ENCODE measurements at regions not wholly inside any gene's neighbourhood (a gene's known extent, or its start where the extent isn't known, plus 50 kb on each side); places are given as distances from the start of the nearest gene placed in this dataset.

DNA sequence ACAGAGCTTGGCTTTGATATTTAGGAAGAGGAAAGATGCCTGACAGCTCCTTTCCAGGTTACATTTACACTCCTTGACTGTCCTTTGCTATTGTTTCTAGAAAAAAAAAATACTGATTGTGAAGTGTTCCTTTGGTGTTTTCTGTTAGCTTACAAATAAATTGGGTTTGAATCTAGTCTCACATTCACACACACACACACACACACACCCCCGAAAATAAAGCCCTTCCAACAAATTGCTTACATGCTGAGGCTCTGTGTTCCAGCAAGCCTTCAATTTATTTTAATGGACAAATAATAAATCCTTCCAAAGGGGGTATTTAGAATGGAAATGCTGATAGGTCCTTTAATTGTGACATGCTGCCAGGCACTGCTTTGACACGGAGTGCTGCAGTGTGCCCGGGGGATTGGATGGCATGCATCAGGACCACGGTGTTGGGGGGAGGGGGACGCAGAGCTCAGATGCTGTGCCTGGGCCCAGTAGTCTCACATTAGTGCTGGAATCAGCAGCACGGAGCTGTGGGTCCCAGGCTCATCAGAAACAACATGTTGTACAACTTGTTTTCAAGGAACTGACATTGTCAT, 199.9 kb downstream of the CD83 start:
- no peaks in the 10 kb centered on the region for H3K36me3 Mint-ChIP-seq (ENCODE audit: low read depth)
- no peak overlapping the region for H3K4me3 Mint-ChIP-seq
- H3K27me3 Mint-ChIP-seq (ENCODE audit: low read depth) = no peaks in the 10 kb centered on the region
- TF ChIP-seq, protein P1, sequence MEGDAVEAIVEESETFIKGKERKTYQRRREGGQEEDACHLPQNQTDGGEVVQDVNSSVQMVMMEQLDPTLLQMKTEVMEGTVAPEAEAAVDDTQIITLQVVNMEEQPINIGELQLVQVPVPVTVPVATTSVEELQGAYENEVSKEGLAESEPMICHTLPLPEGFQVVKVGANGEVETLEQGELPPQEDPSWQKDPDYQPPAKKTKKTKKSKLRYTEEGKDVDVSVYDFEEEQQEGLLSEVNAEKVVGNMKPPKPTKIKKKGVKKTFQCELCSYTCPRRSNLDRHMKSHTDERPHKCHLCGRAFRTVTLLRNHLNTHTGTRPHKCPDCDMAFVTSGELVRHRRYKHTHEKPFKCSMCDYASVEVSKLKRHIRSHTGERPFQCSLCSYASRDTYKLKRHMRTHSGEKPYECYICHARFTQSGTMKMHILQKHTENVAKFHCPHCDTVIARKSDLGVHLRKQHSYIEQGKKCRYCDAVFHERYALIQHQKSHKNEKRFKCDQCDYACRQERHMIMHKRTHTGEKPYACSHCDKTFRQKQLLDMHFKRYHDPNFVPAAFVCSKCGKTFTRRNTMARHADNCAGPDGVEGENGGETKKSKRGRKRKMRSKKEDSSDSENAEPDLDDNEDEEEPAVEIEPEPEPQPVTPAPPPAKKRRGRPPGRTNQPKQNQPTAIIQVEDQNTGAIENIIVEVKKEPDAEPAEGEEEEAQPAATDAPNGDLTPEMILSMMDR (conservative IDR thresholded peaks at IDR 0.05) = no peak
- no peaks in the 10 kb centered on the region for H3K9me3 Mint-ChIP-seq
- H3K27ac Mint-ChIP-seq (ENCODE audit: unreplicated experiment) = no peak overlapping the region
- no peak for DNase-seq (ENCODE audit: low read depth, low spot score)
- peaks cover 26% of the 10 kb centered on the region for H3K4me1 Mint-ChIP-seq

DNA sequence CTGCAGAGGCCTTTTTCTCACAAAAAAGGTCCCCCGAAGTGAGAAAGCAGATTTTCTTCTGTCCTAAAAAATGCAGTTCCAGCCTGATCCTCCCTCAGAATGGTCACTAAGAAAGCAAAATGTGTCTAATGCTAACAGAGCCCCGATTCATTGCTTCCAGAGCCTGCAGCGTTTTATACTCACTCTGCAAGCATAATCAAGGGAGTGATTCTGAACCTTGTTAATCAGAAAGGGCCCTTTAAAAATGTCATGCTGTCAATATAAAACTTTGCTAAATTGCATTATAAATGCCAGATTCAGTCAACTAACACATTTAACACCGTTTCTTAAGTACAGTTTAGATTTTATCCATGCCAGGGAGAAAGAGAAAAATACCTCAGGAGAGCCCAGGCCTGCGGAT, 202.8 kb downstream of the CD83 start:
- Mint-ChIP-seq H3K27ac (ENCODE audit: unreplicated experiment) (no peak overlapping the region), H3K4me1 (peaks cover 41% of the 10 kb centered on the region), H3K4me3 (no peak overlapping the region), H3K9me3 (no peaks in the 10 kb centered on the region), H3K27me3 (ENCODE audit: low read depth) (no peaks in the 10 kb centered on the region), H3K36me3 (ENCODE audit: low read depth) (no peaks in the 10 kb centered on the region)
- no peak for DNase-seq (ENCODE audit: low read depth, low spot score)
- TF ChIP-seq, protein P1 (conservative IDR thresholded peaks at IDR 0.05) = no peak

DNA sequence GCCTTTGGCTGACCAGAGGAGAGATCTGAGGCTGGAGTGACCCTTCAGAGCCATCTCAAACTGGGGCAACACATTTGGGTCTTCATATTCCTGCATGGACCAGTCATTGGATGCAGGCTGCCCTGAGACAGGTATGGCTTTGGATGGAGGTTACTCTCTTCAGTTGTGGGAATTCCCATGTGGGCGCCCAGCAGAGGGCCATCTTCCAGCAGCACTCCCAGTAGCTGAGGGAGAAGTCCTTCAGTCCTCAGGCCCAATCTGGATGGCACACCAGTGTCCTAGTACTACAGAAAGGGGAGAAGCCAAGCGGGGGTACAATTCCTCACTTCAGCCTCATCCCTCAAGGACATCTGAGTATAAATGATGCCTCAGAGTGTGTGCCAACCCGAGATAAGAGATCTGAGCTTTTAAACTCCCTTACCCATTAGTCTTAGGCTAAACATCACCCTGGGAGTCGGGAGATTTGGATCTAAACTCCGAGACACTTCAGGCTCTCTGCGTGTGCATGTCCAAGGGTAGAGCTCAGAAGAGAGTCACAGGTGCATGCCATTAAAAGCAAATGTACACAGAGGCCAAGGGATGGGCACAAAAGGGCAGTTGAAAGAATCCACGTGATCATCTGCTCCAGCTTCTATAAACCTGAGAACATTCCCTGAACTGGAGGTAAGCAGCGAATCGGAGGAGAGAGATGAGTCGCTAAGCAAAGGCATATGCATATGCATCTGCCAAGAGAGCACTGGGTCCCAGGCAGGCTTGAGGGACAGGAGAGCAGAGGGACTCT, 204.6 kb downstream of the CD83 start:
- TF ChIP-seq, protein P1 (conservative IDR thresholded peaks at IDR 0.05) = no peak
- H3K27me3 Mint-ChIP-seq (ENCODE audit: low read depth) = no peaks in the 10 kb centered on the region
- no peak overlapping the region for H3K4me3 Mint-ChIP-seq
- H3K27ac Mint-ChIP-seq (ENCODE audit: unreplicated experiment) = no peak overlapping the region
- DNase-seq (ENCODE audit: low read depth, low spot score) = no peak
- H3K36me3 Mint-ChIP-seq (ENCODE audit: low read depth) = no peaks in the 10 kb centered on the region
- H3K4me1 Mint-ChIP-seq = peaks cover 35% of the 10 kb centered on the region
- H3K9me3 Mint-ChIP-seq = no peaks in the 10 kb centered on the region

DNA sequence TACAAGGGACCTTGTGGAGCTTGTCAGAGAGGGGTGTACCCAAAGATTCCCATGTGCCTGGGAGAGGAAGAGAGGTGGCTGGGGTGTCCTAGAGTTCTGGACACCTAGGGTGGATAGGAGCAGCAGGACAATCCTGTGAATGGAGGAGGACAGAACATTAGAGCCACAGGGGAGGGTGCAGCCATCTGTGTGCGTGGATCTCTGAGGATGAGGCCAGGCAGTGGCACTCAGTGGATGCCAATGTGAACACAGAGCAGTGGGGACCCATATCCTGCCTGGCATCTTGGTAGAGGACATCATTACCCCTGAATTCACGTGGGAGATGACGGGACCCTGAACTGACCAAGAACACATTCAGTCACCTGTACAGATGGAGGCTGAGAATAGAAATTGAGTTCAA, 205.3 kb downstream of the CD83 start:
- Mint-ChIP-seq H3K4me3 (no peak overlapping the region), H3K27ac (ENCODE audit: unreplicated experiment) (peak overlapping the region; percentile 9), H3K4me1 (peaks cover 34% of the 10 kb centered on the region), H3K27me3 (ENCODE audit: low read depth) (no peaks in the 10 kb centered on the region), H3K9me3 (no peaks in the 10 kb centered on the region), H3K36me3 (ENCODE audit: low read depth) (no peaks in the 10 kb centered on the region)
- DNase-seq (ENCODE audit: low read depth, low spot score) = no peak
- TF ChIP-seq, protein P1 (conservative IDR thresholded peaks at IDR 0.05) = no peak

DNA sequence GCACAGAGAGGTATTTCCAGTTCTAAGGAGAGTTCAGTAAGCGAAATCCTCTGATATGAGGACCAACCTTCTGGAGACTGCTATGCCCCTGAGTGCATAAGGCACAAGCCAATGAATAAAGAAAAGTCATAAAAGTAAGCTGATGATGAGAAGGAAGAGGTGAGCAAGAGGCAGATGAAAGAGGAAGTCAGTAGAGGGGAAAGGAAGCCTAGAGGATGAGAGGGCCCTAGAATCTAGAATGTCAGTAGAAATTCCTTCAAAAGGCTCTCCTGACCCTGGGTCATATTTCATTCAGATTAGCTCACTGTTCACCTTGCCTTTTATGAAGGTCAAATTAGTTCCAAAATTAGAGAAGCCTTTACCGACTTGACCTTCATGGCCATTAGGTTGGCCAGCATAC, 209.2 kb downstream of the CD83 start:
- no peaks in the 10 kb centered on the region for H3K36me3 Mint-ChIP-seq (ENCODE audit: low read depth)
- DNase-seq (ENCODE audit: low read depth, low spot score) = no peak

More for the DNA sequence above, 209.2 kb downstream of the CD83 start:
- Mint-ChIP-seq H3K27me3 (ENCODE audit: low read depth) (peaks cover 3% of the 10 kb centered on the region), H3K4me1 (peaks cover 20% of the 10 kb centered on the region), H3K27ac (ENCODE audit: unreplicated experiment) (no peak overlapping the region), H3K4me3 (no peak overlapping the region), H3K9me3 (no peaks in the 10 kb centered on the region)
- TF ChIP-seq, protein P1 (conservative IDR thresholded peaks at IDR 0.05) = no peak
